GM12892 (cell line): ENCODE measurements at regions not wholly inside any gene's neighbourhood (a gene's known extent, or its start where the extent isn't known, plus 50 kb on each side); places are given as distances from the start of the nearest gene placed in this dataset.
"Not testable (repeated sequence)": the region's sequence is repeated elsewhere in the genome, so short reads cannot be mapped to it uniquely, and the experiment has no call there.

Experiments
- POLR2A ChIP-seq: IDR thresholded peaks from 2 replicates; pipeline ENCODE4 v1.6.1; 2011; ENCODE audit warnings: low read depth, low read length, control low read depth
- POLR2AphosphoS5 ChIP-seq: IDR thresholded peaks from 2 replicates; pipeline ENCODE4 v1.6.1; 2011; ENCODE audit warnings: low read depth, low read length, control low read depth

DNA sequence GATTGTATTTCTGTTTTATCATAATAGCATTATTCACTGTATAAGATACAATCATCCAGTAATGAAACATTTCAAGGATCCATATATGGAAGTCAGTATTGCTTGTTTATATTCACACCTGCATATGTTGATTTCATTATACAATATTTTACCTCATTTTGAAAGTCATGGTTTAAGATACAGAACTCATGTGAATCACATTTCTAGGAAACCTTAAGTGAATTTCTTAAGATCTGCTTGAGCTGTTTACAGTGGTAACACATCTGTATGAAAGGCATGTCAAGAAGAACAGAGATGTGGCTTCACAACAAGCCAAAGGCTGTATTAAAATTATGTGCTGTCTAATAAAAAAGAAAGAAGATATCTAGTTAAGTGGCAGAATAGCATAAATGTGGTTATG is 153.2 kb upstream of the METTL14 start:
- not testable (repeated sequence) for TF ChIP-seq POLR2AphosphoS5, POLR2A
